ENCODE measurements at regions not wholly inside any gene's neighbourhood (a gene's known extent, or its start where the extent isn't known, plus 50 kb on each side); places are given as distances from the start of the nearest gene placed in this dataset.

- TF ChIP-seq CTCF (conservative IDR thresholded peaks at IDR 0.05; ENCODE audit: low read depth, low read length) (no peak), EZH2 (IDR thresholded peaks at IDR 0.05; ENCODE audit: borderline replicate concordance, low read depth, low read length, poor library complexity, severe bottlenecking) (no peak)
These were observed 169.9 kb downstream of the MN1 start for GRCh38 chr22:27631641-27632040.

Data from A673 (cell line).